IMR-90 (cell line): ENCODE measurements at regions not wholly inside any gene's neighbourhood (a gene's known extent, or its start where the extent isn't known, plus 50 kb on each side); places are given as distances from the start of the nearest gene placed in this dataset.

ENCODE experiments used
- ATAC-seq: fragments of 200-7000 bp; cut with Tn5 transposase; 2 replicates; pipeline ENCODE4 v1.9.1; 2020; ENCODE audit warnings: low read depth, mild to moderate bottlenecking, moderate library complexity
- BruUV-seq: library from RNA; stranded (reverse); fragments of 400-500 nt; replicated peaks from 2 replicates; lab custom pipeline; 2021; lab: Mats Ljungman, UMichigan
- CTCF ChIA-PET: fragments of 300-600 bp; formaldehyde crosslinking; extraction: SDS; loops from one replicate; lab custom pipeline; 2021; ENCODE audit warnings: antibody characterized with exemption; lab: Yijun Ruan, JAX
- POLR2A ChIA-PET: fragments of 300-600 bp; sonication (Branson Sonifier 250); formaldehyde crosslinking; loops from one replicate; lab custom pipeline; 2022; ENCODE audit warnings: antibody characterized with exemption; ENCODE audit not compliant: unreplicated experiment; lab: Charles Lee
- DNase-seq: peaks from one replicate; pipeline ENCODE4 v3.0.0; 2013
- H2AFZ ChIP-seq: replicated peaks from 2 replicates; pipeline ENCODE3; 2013; ENCODE audit warnings: low read length, mild to moderate bottlenecking; ENCODE audit not compliant: poor library complexity
- H2AK5ac ChIP-seq: 2 replicates; pipeline ENCODE4 v1.6.1; 2013; ENCODE audit warnings: low read depth, low read length, inconsistent platforms
- H2AK9ac ChIP-seq: replicated peaks from 2 replicates; pipeline ENCODE3; 2013; ENCODE audit warnings: mild to moderate bottlenecking, low read depth, low read length, moderate library complexity; ENCODE audit not compliant: poor library complexity
- H2BK120ac ChIP-seq: 2 replicates; pipeline ENCODE4 v1.6.1; 2013; ENCODE audit warnings: low read depth, low read length, inconsistent platforms
- H2BK15ac ChIP-seq: 3 replicates; pipeline ENCODE4 v1.6.1; 2013; ENCODE audit warnings: low read depth, low read length, inconsistent platforms
- H2BK20ac ChIP-seq: 2 replicates; pipeline ENCODE4 v1.6.1; 2013; ENCODE audit warnings: low read depth, mild to moderate bottlenecking, inconsistent platforms, low read length, moderate library complexity
- H2BK5ac ChIP-seq: 2 replicates; pipeline ENCODE4 v1.6.1; 2013; ENCODE audit warnings: mild to moderate bottlenecking, low read depth, low read length, inconsistent platforms; ENCODE audit not compliant: poor library complexity, severe bottlenecking
- H3K14ac ChIP-seq: replicated peaks from 2 replicates; pipeline ENCODE4 v1.6.1; 2013; ENCODE audit warnings: low read depth, low read length, inconsistent platforms
- H3K18ac ChIP-seq: 2 replicates; pipeline ENCODE4 v1.6.1; 2013; ENCODE audit warnings: low read depth, low read length, control low read depth
- H3K23ac ChIP-seq: 2 replicates; pipeline ENCODE4 v1.6.1; 2013; ENCODE audit warnings: low read depth, low read length, inconsistent platforms
- H3K27ac ChIP-seq: 2 replicates; pipeline ENCODE4 v1.5.1; 2013; ENCODE audit warnings: mild to moderate bottlenecking, control low read depth, low read length; ENCODE audit not compliant: insufficient read depth
- H3K27me3 ChIP-seq: 2 replicates; pipeline ENCODE4 v1.6.1; 2013; ENCODE audit warnings: low read length; ENCODE audit not compliant: control insufficient read depth, insufficient read depth
- H3K36me3 ChIP-seq: 2 replicates; pipeline ENCODE4 v1.6.1; 2013; ENCODE audit warnings: low read length, mixed read lengths; ENCODE audit not compliant: control insufficient read depth, insufficient read depth
- H3K4ac ChIP-seq: 2 replicates; pipeline ENCODE4 v1.6.1; 2013; ENCODE audit warnings: low read depth, low read length, inconsistent platforms
- H3K4me1 ChIP-seq: 2 replicates; pipeline ENCODE4 v1.6.1; 2013; ENCODE audit warnings: low read length, mixed read lengths; ENCODE audit not compliant: control insufficient read depth, insufficient read depth
- H3K4me2 ChIP-seq: 2 replicates; pipeline ENCODE4 v1.6.1; 2013; ENCODE audit warnings: low read depth, mild to moderate bottlenecking, control low read depth, low read length, moderate library complexity
- H3K4me3 ChIP-seq: 2 replicates; pipeline ENCODE4 v1.5.1; 2013; ENCODE audit warnings: low read depth, mild to moderate bottlenecking, control low read depth, low read length, moderate library complexity; ENCODE audit not compliant: insufficient read depth
- H3K56ac ChIP-seq: 2 replicates; pipeline ENCODE4 v1.6.1; 2013; ENCODE audit warnings: low read length, inconsistent platforms; ENCODE audit not compliant: insufficient read depth; ENCODE audit errors: extremely low read depth
- H3K79me1 ChIP-seq, 2 experiments: 2 replicates each; pipeline ENCODE4 v1.6.1; 2013; ENCODE audit warnings: low read length in 2 of 2, inconsistent platforms in 1 of 2, low read depth in 1 of 2
- H3K9ac ChIP-seq: 2 replicates; pipeline ENCODE4 v1.6.1; 2013; ENCODE audit warnings: low read depth, low read length, control low read depth
- H3K9me1 ChIP-seq: 2 replicates; pipeline ENCODE4 v1.6.1; 2013; ENCODE audit warnings: low read length, inconsistent platforms; ENCODE audit not compliant: insufficient read depth
- H3K9me3 ChIP-seq: 2 replicates; pipeline ENCODE4 v1.6.1; 2013; ENCODE audit warnings: low read length; ENCODE audit not compliant: control insufficient read depth, insufficient read depth
- H4K20me1 ChIP-seq: 2 replicates; pipeline ENCODE4 v1.6.1; 2013; ENCODE audit warnings: low read length, inconsistent platforms; ENCODE audit not compliant: insufficient read depth
- H4K5ac ChIP-seq: 2 replicates; pipeline ENCODE4 v1.6.1; 2013; ENCODE audit warnings: mild to moderate bottlenecking, low read depth, low read length, control low read depth
- H4K8ac ChIP-seq, 2 experiments: 2 replicates each; pipeline ENCODE4 v1.6.1; 2013; ENCODE audit warnings: low read depth in 2 of 2, low read length in 2 of 2, control low read depth in 1 of 2, inconsistent platforms in 1 of 2
- H4K91ac ChIP-seq: 2 replicates; pipeline ENCODE4 v1.6.1; 2013; ENCODE audit warnings: low read depth, low read length, inconsistent platforms; ENCODE audit not compliant: insufficient read depth
- MAFK ChIP-seq: IDR thresholded peaks from 2 replicates; pipeline ENCODE4 v1.6.1; 2012; ENCODE audit warnings: low read depth, low read length, improper control_type of control experiment
- RFX5 ChIP-seq: IDR thresholded peaks from 2 replicates; pipeline ENCODE4 v1.8.0; 2012; ENCODE audit warnings: low read depth, mild to moderate bottlenecking, low read length, moderate library complexity
- WGBS, 2 experiments: methylation state at CpG; one replicate each; pipeline versions ENCODE4 v1.1.5 to v1.1.7; 2013; ENCODE audit warnings: missing lambda C conversion rate in 2 of 2; ENCODE audit not compliant: insufficient read length in 1 of 2; ENCODE audit errors: extremely low coverage in 2 of 2; 5-methylcytosine and 5-hydroxymethylcytosine counted together
- dilution Hi-C: fragments of 300-500 bp; cut with HindIII; formaldehyde crosslinking; loops from one replicate; pipeline ENCODE4 v1.14.3; 2018; ENCODE audit warnings: low sequenced_read_pairs; ENCODE audit not compliant: unreplicated experiment
- in situ Hi-C: fragments of 300-500 bp; cut with MboI; formaldehyde crosslinking; loops from 3 replicates; pipeline ENCODE4 v1.14.3; 2019; ENCODE audit warnings: low sequenced_read_pairs, inconsistent platforms, mixed read lengths
- intact Hi-C: fragments of 100-400 bp; cut with micrococcal nuclease; formaldehyde crosslinking; loops from 2 replicates; pipeline ENCODE4 v1.10.0; 2022

GRCh38 chr17:77594416-77595209 lies 363.9 kb upstream of the TNRC6C start:
- no peak overlapping the region for H2AK9ac ChIP-seq
- no peak for TF ChIP-seq RFX5
- no peak for TF ChIP-seq MAFK
- H3K56ac ChIP-seq, result no peak overlapping the region
- H4K20me1 ChIP-seq, result no peaks in the 10 kb centered on the region
- in situ Hi-C loops, result no loop called here
- H3K18ac ChIP-seq, result no peak overlapping the region
- no peak overlapping the region for H4K5ac ChIP-seq
- H3K9ac ChIP-seq, result no peak overlapping the region
- DNase-seq (no peak), ATAC-seq (no peak)
- no peak overlapping the region for H2BK15ac ChIP-seq
- H3K27me3 ChIP-seq, result peaks cover 58% of the 10 kb centered on the region
- no peak overlapping the region for H4K8ac ChIP-seq
- H3K27ac ChIP-seq, result no peak overlapping the region
- no peak overlapping the region for H2BK20ac ChIP-seq
- intact Hi-C loops, result no loop called here
- no peak overlapping the region for H2BK120ac ChIP-seq
- H3K4me1 ChIP-seq, result no peaks in the 10 kb centered on the region
- POLR2A ChIA-PET, result no interaction called here
- H2AK5ac ChIP-seq, result no peak overlapping the region
- no peak overlapping the region for H2BK5ac ChIP-seq
- no peak overlapping the region for H4K91ac ChIP-seq
- no peak overlapping the region for H2AFZ ChIP-seq
- H3K4me3 ChIP-seq, result no peak overlapping the region
- no peak overlapping the region for H3K23ac ChIP-seq
- H3K79me1 ChIP-seq, result no peaks in the 10 kb centered on the region
- 57% methylated on average over 1 of the region's 7 CpGs; no CpG with 5 or more reads in 1 of the 2 experiments for WGBS, 2 experiments
- no peaks in the 10 kb centered on the region for H3K9me3 ChIP-seq
- no peak overlapping the region for H3K4ac ChIP-seq
- H3K9me1 ChIP-seq, result no peaks in the 10 kb centered on the region
- H3K14ac ChIP-seq, result no peak overlapping the region
- no peaks in the 10 kb centered on the region for H3K36me3 ChIP-seq
- dilution Hi-C loops, result no loop called here
- CTCF ChIA-PET, result interaction anchor here (0.6 kb wide), 1 partner anchor 242 kb away, joined by 4 read pairs; no protein-coding TSS in a partner anchor
- H3K4me2 ChIP-seq, result no peak overlapping the region
- no TSS peak for BruUV-seq
